GM12865 (cell line): ENCODE measurements at regions not wholly inside any gene's neighbourhood (a gene's known extent, or its start where the extent isn't known, plus 50 kb on each side); places are given as distances from the start of the nearest gene placed in this dataset.

Source experiments
- DNase-seq: peaks from one replicate; pipeline ENCODE4 v3.0.0; 2010; ENCODE audit warnings: low read depth
- H3K4me3 ChIP-seq: 2 replicates; pipeline ENCODE4 v1.5.1; 2011; ENCODE audit warnings: mild to moderate bottlenecking, low read depth, low read length, control low read depth
- TF ChIP-seq, protein P1 (sequence below): IDR thresholded peaks from 2 replicates; pipeline ENCODE4 v1.5.1; 2011; ENCODE audit warnings: low read length, control low read depth, low read depth, inconsistent platforms; ENCODE audit not compliant: insufficient read depth; ENCODE audit errors: missing control alignments

DNA sequence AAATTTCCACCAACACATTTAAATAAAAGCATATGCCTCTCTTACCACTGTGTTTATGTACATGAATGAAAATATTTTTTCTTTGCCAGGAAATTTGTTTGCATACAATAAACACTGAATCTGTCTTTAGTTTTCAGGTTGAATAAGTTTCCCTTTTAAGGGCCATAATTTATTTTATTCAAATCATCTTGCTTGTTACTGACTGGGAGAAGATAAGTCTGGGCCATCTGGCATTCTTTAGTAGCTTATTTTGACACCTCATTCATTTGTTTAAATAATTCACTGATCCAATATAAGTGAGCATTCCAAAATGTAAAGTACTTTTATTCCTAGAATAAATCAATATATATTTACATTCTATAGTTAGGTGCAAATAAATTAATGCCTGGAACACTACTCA is 1001.3 kb downstream of the PLOD2 start:
- DNase-seq = no peak
- TF ChIP-seq, protein P1, sequence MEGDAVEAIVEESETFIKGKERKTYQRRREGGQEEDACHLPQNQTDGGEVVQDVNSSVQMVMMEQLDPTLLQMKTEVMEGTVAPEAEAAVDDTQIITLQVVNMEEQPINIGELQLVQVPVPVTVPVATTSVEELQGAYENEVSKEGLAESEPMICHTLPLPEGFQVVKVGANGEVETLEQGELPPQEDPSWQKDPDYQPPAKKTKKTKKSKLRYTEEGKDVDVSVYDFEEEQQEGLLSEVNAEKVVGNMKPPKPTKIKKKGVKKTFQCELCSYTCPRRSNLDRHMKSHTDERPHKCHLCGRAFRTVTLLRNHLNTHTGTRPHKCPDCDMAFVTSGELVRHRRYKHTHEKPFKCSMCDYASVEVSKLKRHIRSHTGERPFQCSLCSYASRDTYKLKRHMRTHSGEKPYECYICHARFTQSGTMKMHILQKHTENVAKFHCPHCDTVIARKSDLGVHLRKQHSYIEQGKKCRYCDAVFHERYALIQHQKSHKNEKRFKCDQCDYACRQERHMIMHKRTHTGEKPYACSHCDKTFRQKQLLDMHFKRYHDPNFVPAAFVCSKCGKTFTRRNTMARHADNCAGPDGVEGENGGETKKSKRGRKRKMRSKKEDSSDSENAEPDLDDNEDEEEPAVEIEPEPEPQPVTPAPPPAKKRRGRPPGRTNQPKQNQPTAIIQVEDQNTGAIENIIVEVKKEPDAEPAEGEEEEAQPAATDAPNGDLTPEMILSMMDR = no peak
- H3K4me3 ChIP-seq = no peak overlapping the region

DNA sequence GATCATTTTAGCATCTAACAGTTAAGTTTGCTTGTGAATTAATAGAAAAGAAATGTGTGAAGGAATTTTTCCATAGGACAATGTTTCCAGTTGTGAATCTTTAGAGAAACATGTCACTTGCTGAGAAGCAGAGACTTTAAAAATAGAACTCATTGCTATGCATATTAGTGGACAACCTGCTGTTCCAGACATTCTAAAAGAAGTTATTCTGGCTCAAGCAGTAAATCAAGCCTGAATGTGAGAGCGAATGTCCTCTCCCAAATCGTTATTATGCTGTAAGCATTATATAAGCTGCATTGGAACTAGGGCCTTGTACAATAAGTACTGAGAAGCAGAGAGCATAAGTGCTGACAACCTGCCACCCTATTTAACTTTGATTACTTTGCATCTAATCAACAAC is 990.9 kb downstream of the PLOD2 start:
- TF ChIP-seq, protein P1 = no peak
- H3K4me3 ChIP-seq = no peak overlapping the region
- no peak for DNase-seq

DNA sequence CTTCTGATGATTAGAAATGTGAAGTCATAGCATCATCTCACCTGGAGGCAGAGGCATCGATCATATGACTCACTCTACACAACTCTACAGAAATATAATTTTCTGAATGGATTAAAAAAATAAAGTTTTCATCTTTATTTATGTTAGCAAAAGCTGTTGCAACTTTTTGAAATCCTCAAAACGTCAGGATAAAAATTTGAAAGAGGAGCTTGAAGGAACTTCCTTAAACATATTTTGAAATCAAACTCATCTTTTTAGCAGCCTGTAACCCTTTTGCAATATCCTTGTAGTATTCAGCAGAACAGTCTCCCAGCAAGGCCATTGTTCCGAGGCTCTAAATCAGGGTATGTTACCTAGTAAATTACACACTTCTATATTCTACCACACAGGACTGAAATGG is 985.4 kb downstream of the PLOD2 start:
- DNase-seq = no peak
- H3K4me3 ChIP-seq = no peak overlapping the region
- TF ChIP-seq, protein P1 = no peak

DNA sequence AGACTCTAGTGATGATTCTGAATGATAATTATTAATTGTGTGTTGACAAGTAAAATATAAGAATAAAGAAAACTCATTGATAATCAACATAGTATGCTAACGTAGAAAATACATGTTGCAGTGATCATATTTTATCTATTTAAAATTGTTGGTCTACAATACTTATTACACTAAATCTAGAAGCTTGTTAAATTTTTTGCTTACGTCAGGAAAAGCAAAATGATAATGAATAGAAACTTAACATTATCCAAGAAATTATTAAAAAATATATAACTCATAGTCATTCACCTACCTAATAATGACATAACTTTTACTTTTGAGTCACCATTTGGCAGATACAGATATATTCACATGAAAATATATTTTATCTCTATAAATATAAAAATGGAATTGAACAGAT is 984.1 kb downstream of the PLOD2 start:
- TF ChIP-seq, protein P1 = no peak
- H3K4me3 ChIP-seq = no peak overlapping the region
- DNase-seq = no peak

DNA sequence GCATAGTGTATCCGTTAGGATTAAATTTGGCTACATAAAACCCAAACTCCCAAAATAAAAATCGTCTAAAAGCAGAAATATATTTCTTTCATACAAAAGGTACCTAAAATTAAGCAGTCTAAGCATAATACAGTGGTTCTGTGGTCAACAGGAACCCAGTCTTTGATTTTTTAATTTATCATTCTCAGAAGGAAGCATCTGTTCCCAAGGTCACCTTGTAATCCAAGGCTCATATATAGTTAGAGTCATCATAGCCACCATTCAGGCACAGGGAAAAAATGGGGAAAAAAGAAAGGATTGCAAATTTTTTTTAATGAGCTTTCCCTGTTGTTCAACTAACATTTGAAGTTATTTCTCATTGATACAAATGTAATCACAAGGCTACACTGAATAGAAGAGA is 983.2 kb downstream of the PLOD2 start:
- TF ChIP-seq, protein P1 = no peak
- no peak for DNase-seq
- no peak overlapping the region for H3K4me3 ChIP-seq

DNA sequence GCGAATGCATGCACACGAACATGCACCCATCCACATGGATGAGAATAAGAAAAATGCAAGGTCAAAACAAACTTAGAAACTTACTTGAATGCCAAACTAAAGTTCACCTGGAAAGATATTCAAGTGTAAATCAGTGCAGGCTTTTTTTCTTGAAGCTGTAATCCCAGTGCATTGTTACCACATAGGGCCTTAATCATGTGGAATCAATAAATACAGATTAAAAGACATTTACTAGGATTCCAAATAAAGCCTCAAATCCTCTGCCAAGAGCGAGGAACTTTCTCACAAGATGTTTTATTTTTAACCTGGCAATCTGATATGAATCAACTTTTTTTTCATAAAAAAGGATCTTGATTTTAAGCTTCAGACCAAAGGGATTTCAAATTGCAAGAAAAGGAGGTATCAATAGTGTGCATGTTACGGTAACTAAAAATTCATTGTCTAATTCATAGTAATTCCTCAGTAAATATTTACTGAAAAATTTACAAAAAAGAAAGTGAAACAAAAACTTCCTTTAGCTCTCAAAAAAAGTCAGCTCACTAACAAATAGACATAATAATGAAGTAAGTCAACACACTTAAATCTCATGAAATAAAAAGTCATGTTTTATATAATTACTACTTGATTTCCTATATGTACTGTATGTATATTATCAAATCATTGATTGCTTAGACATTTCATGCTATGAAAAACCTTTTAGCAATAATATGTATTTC is 978.6 kb downstream of the PLOD2 start:
- peak overlapping the region; percentile 35 for H3K4me3 ChIP-seq
- no peak for DNase-seq
- TF ChIP-seq, protein P1 = no peak

DNA sequence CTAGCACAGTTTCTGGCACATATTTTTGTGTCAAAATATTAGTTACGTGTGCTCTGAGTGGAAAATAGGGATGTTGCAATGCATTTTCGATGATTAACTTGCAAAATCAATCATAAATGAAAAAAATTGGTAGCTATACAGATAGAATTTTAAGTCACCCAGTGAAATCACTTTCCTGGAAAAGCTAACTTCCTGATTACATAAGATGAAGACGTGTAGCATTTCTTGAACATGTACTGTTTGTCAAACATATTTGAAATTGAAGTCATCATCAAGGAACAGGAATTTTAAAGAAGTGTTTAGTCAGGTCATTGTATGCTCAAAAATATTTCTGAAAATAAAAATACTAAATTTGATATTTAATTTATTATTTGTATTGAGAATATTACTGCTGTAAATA is 977.7 kb downstream of the PLOD2 start:
- no peak overlapping the region for H3K4me3 ChIP-seq
- no peak for DNase-seq
- TF ChIP-seq, protein P1 = no peak
